ENCODE measurements at regions not wholly inside any gene's neighbourhood (a gene's known extent, or its start where the extent isn't known, plus 50 kb on each side); places are given as distances from the start of the nearest gene placed in this dataset.
"Not testable (repeated sequence)": the region's sequence is repeated elsewhere in the genome, so short reads cannot be mapped to it uniquely, and the experiment has no call there.

DNA sequence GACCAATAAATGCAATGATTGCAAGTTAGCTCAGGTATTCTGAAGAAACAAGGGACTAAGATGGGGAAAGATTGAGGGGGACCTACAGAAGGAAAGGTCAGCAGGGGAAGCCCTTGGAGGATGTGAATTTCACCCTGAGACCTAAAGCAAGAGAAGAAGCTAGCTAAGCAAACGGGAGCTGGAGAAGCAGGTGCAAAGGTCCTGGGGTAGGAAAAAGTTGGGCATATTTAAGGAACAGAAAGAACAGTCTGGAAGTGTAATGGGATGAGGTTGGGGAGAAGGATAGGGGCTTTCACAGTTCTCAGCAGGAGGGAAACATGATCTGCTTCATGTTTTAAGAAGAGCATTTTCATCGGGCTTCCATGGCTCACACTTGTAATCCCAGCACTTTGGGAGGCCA lies 89.7 kb upstream of the SLC45A1 start:
- TF ChIP-seq, protein P1, sequence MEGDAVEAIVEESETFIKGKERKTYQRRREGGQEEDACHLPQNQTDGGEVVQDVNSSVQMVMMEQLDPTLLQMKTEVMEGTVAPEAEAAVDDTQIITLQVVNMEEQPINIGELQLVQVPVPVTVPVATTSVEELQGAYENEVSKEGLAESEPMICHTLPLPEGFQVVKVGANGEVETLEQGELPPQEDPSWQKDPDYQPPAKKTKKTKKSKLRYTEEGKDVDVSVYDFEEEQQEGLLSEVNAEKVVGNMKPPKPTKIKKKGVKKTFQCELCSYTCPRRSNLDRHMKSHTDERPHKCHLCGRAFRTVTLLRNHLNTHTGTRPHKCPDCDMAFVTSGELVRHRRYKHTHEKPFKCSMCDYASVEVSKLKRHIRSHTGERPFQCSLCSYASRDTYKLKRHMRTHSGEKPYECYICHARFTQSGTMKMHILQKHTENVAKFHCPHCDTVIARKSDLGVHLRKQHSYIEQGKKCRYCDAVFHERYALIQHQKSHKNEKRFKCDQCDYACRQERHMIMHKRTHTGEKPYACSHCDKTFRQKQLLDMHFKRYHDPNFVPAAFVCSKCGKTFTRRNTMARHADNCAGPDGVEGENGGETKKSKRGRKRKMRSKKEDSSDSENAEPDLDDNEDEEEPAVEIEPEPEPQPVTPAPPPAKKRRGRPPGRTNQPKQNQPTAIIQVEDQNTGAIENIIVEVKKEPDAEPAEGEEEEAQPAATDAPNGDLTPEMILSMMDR (IDR thresholded peaks at IDR 0.05; ENCODE audit: low read depth, low read length), result no peak

DNA sequence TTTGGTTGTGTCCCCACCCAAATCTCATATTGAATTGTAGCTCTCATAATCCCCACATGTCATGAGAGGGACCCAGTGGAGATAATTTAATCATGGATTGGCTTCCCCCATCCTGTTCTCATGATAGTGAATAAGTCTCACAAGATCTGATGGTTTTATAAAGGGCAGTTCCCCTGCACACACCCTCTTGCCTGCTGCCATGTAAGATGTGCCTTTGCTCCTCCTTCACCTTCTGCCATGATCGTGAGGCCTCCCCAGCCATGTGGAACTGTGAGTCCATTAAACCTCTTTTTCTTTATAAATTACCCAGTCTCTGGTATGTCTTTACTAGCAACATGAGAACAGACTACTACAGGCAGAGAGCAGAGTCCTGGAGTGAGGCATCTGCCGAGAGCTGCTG lies 90.2 kb upstream of the SLC45A1 start:
- DNase-seq (ENCODE audit: extremely low read depth, low read depth), result not testable (repeated sequence)

More for the DNA sequence above, 89.7 kb upstream of the SLC45A1 start:
- DNase-seq (ENCODE audit: extremely low read depth, low read depth), result no peak

DNA sequence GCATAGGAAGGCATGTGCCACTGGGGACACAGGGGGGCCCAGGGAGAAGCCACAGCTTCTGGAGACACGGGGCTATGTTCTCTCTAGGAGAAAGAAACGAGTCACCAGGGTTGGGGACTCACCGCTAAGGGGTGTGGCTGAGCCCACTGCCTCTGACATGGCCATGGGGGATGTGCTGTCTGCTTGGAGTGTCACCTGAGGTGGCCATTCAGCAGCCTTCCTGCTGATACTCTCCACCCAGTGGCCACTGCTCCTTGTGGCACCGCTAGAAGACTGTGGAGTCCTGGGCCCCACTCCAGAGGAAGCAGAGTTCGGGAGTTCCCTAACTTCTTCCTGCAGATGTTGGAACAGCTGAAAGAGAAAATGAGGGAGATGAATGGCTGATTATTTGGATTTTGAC lies 91.2 kb upstream of the SLC45A1 start:
- TF ChIP-seq, protein P1 (IDR thresholded peaks at IDR 0.05; ENCODE audit: low read depth, low read length), result no peak
- DNase-seq (ENCODE audit: extremely low read depth, low read depth), result no peak

- DNase-seq (ENCODE audit: extremely low read depth, low read depth), result not testable (repeated sequence)
Measured at GRCh38 chr1:8226024-8226423, 91.9 kb upstream of the SLC45A1 start.

GRCh38 chr1:8223526-8223925 lies 94.4 kb upstream of the SLC45A1 start:
- DNase-seq (ENCODE audit: extremely low read depth, low read depth), result no peak
- TF ChIP-seq, protein P1 (IDR thresholded peaks at IDR 0.05; ENCODE audit: low read depth, low read length), result no peak

DNA sequence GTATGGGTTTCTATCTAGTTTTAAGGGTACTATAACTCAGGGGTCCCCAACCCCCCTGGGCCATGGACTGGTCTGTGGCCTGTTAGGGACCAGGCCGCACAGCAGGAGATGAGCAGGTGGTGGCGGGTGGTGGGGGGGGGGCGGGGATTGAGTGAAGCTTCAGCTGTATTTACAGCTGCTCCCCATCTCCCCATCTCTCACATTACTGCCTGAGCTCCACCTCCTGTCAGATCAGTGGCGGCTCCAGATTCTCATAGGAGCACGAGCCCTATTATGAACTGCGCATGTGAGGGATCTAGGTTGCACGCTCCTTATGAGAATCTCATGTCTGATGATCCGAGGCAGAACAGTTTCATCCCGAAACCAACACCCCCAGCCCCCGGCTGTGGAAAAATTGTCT lies 95.1 kb upstream of the SLC45A1 start:
- TF ChIP-seq, protein P1 (IDR thresholded peaks at IDR 0.05; ENCODE audit: low read depth, low read length), result no peak
- DNase-seq (ENCODE audit: extremely low read depth, low read depth), result no peak

DNA sequence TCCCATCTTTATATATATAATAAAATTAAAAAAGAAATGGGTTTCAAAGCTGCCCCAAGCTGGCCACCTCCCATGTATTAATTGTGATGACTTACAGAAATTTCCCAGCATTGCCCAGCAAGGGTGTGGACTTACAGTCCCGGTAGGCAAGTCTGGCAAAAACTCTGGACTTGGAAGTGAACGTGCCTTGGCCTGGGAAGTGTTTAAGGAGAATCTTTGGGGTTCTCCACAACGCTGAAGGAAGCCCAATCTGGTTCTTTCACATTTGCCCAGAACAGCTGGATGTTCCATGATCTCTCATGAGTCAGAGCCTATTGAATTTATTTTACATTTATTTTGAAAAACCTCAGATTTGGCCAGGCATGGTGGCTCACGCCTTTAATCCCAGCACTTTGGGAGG lies 98.4 kb upstream of the SLC45A1 start:
- TF ChIP-seq, protein P1 (IDR thresholded peaks at IDR 0.05; ENCODE audit: low read depth, low read length), result no peak
- DNase-seq (ENCODE audit: extremely low read depth, low read depth), result no peak

DNA sequence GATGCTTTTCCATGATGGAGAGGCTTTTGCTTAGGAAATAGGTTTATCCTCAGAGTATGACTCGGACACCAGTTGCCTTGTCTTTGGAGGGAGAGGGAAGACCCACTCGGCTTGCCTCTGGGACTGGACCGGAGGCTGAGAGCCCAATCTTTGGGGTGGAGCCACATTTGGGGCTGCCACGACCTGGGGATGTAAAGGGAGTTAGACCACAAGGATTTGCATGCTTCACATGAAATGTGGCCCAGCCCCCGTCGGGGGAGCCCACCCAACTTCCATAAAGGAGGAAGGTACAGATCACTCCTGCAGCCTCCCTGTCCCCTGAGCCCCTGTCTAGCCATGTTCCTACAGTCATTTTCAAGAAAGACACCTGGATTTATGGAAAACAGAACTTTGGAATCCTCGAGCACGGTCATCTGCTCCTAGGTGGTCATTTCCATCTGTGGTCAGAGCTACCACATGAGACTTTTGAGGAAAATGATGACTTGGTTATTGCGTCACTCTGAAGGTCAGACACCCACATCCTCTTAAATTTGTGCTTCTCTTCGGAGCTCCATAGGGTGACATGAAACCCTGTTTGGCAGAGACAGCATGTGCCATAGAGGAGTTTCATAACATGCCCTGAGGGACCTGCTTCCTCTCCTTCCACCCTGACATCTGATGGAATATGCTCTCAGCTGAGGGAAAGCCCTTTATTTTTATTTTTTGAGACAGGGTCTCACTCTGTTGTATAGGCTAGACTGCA lies 99.4 kb upstream of the SLC45A1 start:
- TF ChIP-seq, protein P1 (IDR thresholded peaks at IDR 0.05; ENCODE audit: low read depth, low read length), result no peak
- no peak for DNase-seq (ENCODE audit: extremely low read depth, low read depth)

Measured in AG09319 (cell line).